HG02884 (cell line): ENCODE measurements at regions not wholly inside any gene's neighbourhood (a gene's known extent, or its start where the extent isn't known, plus 50 kb on each side); places are given as distances from the start of the nearest gene placed in this dataset.

Experiments used
- ATAC-seq: cut with Tn5 transposase; IDR thresholded peaks from one replicate; pipeline ENCODE4 v1.9.1; 2021; ENCODE audit warnings: mild to moderate bottlenecking, moderate library complexity; ENCODE audit not compliant: unreplicated experiment

DNA sequence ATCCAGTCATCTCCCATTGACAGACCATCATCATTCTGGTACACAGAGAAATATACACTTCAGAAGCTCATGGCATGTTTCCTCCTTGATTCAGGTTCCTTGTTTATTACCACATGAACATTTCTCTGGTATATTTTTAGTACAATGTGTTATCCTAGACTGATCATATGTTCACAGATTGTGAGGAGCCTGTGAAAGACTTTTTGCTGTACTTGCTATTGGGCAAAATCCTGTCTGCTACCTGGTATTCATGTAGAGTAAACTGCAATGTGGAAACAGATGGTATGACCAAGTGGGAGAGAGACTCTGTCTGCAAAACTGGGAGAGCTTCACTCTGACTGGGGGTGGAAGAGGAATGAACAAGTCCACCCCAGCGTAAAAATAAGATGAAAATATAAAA lies 657.2 kb downstream of the IRS1 start:
- no peak for ATAC-seq

DNA sequence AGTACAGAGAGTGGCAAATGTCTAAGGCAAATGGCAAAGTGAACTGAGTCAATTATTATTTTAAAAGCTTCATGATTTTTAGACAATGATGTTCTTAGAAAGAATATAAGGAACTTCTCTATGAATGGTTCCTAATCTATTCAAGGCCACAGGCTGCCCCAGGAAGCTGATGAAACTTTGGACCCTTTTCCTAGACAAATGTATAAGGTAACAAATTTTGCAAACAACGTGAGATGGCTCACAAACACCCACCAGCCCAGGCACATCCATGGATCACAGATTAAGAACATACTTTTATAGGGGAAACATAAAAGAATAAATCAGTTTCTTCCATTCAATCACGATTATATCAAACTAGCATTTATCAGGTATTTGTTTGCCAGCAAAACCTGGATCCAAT lies 659.0 kb downstream of the IRS1 start:
- no peak for ATAC-seq

DNA sequence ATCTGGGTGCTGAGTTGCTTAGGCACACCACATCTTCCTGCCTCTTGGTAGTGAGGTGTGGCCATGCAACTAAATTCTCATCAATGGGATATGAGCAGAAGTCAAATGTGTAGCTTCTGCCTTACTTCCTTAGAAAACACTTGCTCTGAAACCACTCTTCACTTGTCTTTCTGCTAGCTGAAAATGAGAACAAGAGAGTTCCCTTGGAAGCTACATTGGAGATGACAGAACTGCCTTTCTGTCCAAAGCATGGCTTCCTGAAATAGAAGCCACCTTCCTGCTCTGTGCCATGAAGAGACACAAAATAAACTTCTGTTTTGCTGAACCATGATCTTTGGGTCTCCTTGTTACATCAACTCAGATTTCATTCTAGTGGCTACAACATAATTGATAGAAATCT lies 659.9 kb downstream of the IRS1 start:
- no peak for ATAC-seq

DNA sequence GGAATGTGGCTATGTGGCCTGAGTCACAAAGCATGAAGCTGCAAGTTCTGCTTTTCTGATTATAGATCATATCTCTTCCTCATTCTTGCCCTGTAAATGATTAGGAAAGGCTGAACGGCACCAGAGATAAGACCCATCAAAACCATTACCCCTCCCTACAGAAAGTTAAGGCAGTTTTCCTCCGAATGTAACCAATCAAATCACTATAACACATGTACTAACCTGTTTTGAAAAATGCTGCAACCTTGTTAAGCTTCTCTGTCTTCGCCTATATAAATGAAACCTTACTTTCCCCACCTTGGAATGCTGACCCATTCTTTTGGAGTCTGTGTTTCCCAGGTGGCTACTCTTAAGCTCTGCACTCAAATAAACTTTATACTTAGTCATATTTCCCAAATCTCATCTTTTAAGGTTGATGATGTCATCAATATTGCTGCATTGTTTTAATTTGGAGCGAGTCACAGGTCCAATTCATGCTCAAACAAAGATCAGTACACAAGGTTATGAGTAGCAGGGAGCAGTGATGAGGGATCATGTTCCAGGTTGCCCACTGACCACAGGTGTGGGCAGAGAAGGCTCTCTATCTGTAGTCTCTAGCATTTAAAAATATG lies 662.3 kb downstream of the IRS1 start:
- no peak for ATAC-seq

DNA sequence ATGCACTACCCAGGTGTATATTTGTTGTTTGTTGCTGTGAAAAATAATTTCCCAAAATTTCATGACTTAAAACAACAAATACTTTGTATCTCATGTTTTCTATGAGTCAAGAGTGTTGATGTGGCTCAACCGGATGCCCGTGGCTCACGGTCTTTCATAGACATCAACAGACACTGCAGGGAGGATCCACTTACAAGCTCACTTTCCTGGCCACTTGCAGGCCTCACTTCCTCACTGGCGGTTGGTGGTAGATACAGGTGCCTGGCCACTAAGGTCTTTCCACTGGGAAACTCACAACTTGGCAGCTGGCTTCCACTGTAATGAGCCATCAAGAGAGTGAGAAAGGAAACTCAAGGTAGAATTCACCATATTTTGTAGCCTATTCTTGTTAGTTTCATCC lies 662.9 kb downstream of the IRS1 start:
- no peak for ATAC-seq

DNA sequence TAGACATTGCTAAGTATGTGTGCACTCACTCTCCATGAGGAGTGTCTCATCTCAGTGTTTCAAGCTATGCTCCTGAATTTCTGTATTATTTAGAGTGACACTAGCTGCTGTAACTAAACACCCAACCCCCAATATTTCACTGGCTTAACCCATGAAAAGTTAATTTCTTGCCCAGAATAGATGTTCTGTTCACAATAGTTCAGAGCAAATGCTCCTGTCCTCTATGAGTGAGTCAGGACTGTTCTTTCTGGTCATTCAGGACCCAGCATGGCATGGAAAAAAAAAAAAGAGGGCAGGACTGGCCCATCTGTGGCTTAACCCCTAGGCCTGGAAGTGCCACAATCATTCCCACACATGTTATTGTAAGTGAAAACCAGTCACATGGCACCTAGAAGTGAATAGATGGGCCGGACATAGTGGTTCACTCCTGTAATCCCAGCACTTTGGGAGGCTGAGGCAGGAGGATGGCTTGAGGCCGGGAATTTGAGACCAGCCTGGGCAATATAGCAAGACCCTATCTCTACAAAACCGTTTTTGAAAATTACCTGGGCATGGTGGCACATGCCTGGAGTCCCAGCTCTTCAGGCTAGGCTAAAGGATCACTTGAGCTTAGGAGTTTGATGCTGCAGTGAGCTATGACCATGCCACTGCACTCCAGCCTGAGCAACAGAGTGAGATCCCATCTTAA lies 663.6 kb downstream of the IRS1 start:
- no peak for ATAC-seq

DNA sequence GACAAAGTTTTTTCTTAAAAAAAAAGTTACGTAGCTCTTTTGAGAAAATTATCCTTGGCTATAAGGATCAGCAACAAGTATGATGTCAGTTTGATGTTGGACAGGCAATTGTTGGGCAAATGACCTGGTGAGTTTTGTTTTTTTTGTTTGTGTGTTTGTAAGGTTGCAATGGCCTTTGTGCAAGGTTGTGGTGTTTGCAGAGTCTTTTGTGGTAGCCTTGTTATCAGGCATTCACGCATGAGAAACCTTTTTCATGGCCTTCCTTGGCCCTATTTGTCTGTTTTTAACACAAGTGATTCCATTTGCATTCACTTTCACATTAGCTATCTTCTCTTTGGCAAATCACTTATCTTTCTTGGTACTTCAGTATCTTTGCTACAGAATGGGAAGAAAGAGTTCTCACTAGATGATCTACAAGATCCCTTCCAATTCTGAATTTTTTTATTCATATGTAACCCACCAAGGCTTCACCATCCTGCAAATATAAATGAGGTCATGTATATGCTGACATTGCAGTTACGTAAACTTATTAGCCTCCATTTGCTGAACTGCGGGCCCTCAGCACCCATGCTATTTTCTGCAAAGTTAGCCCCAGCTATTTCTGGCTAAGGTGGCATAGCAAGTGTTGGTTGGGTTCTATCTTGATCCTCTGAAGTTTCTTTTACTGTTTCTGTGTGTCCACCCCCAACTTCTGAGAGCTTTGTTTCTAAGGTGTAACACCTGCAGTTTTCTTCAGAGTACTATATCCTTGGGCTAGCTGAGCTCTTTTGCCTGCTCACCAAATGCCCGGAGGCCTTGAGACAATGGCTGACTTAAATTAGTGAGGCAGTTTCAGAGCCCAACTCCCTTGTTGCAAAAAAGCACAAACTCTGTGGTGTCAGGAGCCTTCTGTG lies 667.1 kb downstream of the IRS1 start:
- ATAC-seq: no peak

DNA sequence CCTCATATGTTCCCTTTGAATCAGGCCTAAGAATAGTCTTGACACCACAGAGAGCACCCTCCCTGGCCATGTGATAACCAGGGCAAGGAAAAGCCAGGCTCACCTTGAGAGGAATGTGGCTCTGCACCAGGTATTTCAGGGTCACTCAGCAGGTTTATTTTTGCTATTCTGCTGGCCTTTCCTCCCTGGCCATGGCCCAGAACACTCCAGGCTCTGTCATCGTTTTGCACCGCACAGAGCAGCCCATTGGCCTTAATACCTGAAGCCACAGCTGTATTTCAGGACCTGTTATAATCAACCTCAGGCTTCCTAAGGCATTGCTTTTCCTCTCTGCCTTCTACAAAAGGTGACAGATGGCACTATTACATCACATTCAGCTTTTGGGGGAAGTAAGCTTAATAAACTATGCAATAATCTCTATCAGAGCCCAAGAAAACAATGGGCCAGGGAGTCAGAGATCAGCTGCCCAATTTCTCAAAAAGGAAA lies 668.3 kb downstream of the IRS1 start:
- no peak for ATAC-seq

DNA sequence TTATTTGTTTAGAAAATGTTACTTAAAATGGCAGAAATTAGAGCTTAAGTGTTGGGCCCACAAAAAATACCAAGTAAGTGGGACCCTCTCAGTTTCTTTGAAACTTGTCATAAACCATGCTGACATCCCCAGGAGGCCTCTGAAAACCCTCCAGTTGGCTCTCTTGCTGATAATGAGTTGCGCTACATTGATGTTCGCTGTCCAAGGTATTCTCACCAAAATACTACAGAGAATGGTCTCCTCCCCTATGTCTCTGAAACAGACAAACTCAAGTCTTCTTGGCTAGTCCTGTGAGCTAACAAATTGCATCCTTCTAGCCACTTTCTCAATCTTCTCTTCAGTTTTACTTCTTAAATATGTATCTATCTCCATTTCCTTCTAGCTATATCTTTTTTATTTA lies 669.4 kb downstream of the IRS1 start:
- ATAC-seq: no peak

DNA sequence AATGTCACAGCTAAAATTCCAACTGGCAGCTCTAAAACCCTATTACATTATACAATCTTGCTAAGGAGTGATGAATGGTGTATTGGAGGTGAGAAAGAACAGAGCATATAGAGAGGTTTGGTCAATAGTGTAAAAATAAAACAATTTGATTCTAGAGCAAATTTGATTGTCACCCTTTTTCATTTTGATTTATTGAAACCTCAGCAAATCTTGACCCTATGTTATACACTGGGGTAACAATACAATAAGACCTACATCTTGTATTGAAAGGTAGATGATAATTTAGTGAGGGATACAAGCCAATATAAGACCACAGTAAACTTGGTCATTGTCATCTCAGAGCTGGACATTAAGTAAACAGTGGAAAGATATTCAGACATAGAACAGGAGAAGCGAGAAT lies 671.9 kb downstream of the IRS1 start:
- no peak for ATAC-seq

DNA sequence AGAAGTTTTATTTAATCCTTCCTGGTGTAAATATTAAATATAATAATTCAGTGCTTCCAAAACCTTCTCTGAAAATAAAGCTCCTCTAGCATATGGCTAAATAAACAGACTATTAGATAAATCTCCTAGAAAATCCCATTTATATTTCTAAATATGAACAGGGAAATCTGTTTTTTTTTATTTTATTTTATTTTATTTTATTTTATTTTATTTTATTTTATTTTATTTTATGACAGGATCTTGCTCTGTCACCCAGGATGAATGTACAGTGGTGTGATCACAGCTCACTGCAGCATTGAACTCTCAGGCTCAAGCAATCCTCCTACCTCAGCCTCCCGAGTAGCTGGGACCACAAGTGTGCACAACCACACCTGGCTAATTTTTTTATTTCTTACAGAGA lies 673.5 kb downstream of the IRS1 start:
- no peak for ATAC-seq

DNA sequence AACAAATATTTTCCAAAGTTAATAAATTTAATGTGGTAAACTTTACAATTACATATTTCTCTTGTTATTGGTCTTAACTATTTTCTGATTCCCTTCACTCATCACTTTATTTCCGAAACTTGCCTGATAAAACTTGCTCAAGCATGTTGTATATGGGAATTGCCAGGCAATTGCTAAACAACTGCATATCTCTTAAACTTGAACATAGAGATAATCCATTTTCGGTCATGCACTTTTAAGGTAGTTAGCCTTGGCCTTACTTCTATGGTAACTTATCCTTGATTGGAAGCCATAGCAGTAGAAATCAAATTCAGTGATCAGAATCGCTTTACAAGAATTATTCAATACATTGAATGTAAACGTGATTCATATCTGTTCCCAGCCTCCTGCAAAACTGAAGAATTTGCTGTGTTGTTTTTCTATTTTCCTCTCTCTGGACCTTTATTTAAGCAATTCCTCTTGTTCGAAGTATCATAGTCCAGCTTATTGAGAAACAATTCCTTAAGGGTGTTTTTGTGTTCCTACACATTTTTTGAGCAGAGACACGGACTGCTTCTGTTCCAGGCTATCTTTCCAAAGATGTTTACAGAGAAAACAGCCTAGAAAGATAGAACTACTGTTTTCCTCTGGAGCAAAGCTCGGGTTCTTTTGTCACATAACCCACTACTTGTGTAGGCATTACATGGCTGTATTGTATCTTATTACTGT lies 674.3 kb downstream of the IRS1 start:
- ATAC-seq: no peak

DNA sequence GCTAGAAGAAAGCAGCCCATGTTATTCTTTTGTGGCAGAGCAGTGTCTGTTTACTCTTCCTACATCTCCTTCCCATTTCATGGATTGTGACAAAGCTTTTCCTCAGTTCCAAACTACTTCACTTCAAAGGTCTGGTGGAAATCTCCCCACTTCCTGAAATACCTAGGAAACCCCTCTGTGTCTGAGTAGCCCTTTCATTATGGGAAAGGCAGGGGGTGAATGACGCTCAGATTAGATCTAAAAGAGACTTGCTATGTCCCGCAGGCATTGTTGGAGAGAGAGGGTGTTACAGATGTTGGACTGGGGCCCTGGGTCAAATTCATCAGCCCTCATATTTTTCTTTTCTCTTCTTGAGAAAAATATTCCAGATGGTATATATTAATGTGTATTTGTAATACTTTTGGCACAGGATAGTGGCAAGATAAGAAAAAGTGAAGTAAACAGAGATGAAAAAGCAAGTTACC lies 675.0 kb downstream of the IRS1 start:
- no peak for ATAC-seq

DNA sequence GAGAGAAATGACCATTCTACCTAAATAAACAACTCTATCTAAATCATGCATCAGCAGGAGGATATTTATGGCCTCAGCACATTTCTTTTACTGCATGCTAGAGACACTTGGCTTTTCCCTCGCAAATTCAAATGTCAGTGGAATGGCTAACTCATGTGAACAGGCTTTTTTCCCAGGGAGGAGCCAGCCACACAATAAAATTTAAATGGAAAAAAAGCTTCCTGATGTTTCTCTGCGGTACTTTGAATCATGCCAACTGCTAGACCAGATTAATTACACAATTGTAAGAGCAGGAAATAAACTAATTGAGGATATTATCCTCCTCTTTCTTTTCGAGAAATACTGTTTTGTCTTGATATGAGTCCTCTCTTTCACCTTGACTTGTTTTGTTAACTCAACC lies 676.3 kb downstream of the IRS1 start:
- ATAC-seq: no peak

DNA sequence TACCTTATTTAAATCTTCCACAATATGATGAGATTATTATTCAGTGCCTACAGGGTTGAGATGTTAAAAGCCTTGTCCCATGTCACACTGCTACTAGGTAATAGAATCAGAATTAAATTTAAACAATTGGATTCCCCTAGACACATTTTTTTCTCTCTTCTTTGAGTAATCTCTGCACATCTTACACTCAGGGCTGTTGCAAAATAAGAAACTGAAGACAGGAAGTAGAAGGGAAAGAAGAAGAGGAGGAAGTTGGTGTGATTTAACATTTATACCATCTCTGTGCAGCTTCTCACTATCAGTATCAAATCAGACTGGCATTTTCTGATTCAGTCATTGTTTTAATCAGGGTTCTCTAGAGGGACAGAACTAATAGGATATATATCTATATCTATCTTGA lies 677.6 kb downstream of the IRS1 start:
- ATAC-seq: no peak

DNA sequence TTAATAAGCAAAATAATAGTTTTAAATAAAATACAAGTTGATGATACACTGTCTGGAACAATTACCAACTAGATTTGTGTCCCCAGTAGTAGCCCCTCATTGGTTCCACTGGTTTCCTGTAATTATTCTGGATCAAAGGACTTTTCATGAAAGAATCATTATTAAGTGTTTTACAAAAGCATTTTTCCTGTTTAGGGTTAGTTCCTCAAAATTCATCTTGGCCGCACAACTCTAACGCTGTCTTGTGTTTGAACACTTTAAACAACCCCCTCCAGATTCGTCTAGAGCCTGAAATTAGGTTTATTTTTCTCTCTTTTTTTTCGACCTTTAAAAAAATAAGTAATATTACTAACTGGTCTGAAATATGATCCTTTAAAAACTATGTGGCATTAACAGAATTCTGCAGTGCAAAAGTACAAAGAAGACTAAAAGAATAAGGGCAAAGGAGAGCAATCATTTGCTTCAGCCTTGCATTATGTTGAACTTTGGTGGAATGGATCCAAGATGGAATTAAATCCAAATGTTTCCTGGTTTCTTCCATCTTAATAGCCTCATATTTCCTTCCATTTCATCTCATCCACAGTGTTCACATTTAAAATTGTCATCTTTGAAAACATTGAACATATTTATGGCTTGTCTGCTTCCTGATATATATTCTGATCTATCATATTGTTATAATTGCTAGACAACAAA lies 678.4 kb downstream of the IRS1 start:
- no peak for ATAC-seq

DNA sequence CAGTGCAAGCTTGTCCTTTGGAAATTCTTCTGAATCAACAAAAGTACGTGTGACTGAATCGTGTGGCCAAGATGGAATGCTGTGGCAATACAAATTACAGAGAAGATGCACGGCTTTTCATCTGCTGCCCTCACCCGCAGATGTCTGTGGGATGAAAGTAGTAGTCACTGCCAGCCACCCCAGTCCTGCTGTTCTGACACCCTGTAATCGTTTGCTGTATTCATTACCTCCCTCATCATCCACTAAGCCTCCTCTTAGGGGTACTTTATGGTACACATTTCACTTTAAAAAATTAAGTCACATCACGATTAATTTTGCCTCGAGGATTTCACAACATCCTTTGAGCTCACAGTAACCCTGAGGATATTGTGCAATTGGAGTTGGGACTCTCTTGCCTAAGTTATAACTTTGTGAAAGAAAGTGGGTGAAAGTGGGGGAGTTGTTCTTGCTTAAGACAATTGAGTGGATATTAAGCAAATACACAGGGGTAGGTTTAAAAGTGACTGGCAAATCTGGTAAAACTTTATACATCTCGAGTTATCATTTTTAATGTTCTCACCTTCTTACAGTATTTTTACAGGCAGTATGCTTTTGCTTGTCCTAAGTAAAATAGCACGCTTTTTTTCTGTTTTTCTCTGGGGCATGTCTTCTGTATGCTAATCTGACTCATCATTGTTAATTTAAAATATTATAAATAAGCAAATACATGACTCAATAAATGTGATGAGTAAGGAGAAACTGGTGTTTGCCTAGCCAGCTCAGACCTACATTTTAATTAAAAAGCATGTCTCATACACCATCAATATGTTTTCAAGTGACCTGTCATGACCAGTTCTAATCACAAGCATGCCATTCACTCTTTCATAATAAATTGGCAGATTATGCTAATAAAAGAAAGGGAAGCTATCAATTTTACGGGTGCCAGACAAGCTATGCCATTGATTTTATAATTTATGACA lies 680.9 kb downstream of the IRS1 start:
- no peak for ATAC-seq

DNA sequence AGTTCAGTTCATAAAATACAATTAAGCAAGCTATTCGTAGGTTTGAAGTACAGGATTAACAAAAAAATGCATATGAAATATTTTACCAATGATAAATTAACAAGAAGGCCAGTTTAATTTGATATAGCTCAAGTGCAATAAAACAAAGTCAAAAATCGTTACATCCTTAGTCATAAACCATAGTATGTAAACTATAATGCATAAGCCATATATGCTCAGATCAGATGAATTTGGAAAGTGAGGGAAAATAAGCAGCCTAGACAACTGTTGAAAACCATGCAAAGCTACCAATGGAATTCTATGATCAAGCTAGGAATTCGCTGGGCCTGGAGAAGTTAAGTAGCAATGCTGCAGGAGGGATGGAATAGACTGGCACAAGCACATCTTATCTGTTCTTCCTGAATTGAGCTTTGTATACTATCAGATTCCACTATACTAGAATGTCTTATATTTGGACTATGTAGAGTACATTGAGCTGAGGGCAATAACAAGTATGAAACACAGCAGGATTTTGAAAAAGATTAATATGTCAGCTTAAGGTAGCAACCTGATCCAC lies 682.0 kb downstream of the IRS1 start:
- ATAC-seq: no peak

DNA sequence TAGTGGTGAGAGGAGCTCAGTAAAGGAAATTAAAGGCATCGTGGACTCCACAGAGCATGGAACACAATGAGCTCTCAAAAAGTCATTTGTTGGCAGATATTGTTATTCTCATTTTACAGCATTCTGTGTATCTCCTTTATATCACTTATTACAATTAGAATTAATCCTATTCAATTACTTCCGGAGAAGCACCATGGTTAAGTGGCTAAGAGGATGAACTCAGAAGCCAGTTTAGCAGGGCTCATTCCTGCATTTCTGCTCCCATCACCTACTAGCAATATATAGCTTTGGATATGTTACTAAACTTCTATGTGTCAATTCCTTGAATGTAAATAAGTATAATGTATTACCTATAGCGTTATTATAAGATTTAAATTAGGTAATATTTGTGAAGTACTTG lies 683.3 kb downstream of the IRS1 start:
- ATAC-seq: no peak
